ENCODE measurements at regions not wholly inside any gene's neighbourhood (a gene's known extent, or its start where the extent isn't known, plus 50 kb on each side); places are given as distances from the start of the nearest gene placed in this dataset.

DNA sequence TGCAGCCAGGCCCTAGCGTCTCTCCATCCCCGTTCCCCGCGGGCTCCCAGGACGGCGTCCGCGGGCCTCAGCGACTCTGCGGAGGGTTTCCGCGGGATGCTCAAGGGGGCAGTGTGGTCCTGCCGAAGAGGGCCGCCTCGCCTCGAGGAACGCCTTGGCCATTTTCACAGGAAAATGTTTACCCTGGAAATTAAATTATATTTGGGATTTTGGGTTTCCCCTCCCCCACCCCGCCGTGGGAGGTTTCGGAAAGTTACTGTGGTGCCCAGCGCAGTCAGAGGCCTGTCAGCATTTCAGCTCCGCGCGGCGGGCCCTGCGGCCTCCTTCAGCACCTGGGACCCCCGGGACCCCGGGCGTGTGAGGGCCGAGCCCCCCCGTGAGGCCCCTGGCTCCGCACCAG is 94.5 kb downstream of the PCTP start:
- H3K4me3 ChIP-seq (ENCODE audit: low read depth, poor library complexity, severe bottlenecking) = no peak overlapping the region
- DNase-seq (ENCODE audit: low spot score in 2 of 2) = peak; percentile 34 to 88

GRCh38 chr17:55846745-55847144 is 95.9 kb downstream of the PCTP start:
- H3K4me3 ChIP-seq (ENCODE audit: low read depth, poor library complexity, severe bottlenecking) = no peak overlapping the region
- no peak for TF ChIP-seq POLR2A (IDR thresholded peaks at IDR 0.05)
- TF ChIP-seq, protein P1, sequence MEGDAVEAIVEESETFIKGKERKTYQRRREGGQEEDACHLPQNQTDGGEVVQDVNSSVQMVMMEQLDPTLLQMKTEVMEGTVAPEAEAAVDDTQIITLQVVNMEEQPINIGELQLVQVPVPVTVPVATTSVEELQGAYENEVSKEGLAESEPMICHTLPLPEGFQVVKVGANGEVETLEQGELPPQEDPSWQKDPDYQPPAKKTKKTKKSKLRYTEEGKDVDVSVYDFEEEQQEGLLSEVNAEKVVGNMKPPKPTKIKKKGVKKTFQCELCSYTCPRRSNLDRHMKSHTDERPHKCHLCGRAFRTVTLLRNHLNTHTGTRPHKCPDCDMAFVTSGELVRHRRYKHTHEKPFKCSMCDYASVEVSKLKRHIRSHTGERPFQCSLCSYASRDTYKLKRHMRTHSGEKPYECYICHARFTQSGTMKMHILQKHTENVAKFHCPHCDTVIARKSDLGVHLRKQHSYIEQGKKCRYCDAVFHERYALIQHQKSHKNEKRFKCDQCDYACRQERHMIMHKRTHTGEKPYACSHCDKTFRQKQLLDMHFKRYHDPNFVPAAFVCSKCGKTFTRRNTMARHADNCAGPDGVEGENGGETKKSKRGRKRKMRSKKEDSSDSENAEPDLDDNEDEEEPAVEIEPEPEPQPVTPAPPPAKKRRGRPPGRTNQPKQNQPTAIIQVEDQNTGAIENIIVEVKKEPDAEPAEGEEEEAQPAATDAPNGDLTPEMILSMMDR (IDR thresholded peaks at IDR 0.05) = no peak
- DNase-seq (ENCODE audit: low spot score in 2 of 2) = no peak
- intact Hi-C loops (cut with DNase I; ENCODE audit: low total_unique reads) = no loop called here

More for the DNA sequence above, 94.5 kb downstream of the PCTP start:
- intact Hi-C loops (cut with DNase I; ENCODE audit: low total_unique reads) = no loop called here
- TF ChIP-seq, protein P1 (IDR thresholded peaks at IDR 0.05) = no peak
- TF ChIP-seq POLR2A (IDR thresholded peaks at IDR 0.05) = no peak
- WGBS, 2 donors = 6 to 8% methylated on average over 26 to 32 of the region's 32 CpGs

DNA sequence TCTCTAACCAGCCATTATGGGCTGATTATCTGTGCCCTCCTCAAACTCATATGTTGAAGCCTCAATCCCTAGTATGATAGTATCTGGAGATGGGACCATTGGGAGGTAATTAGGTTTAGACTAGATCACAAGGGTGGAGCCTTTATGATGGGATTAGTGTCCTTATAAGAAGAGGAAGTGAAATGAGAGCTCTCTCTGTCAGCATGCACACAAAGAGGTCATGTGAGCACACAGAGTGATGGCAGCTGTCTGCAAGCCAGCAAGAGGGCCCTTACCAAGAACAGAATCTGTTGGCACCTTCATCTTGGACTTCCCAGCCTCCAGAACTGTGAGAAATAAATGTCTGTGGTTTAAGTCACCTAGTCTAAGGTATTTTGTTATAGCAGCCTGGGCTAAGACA is 101.9 kb downstream of the PCTP start:
- DNase-seq (ENCODE audit: low spot score in 2 of 2) = no peak
- intact Hi-C loops (cut with DNase I; ENCODE audit: low total_unique reads) = no loop called here
- no peak for TF ChIP-seq POLR2A (IDR thresholded peaks at IDR 0.05)
- TF ChIP-seq, protein P1 (IDR thresholded peaks at IDR 0.05) = no peak
- H3K4me3 ChIP-seq (ENCODE audit: low read depth, poor library complexity, severe bottlenecking) = no peak overlapping the region

DNA sequence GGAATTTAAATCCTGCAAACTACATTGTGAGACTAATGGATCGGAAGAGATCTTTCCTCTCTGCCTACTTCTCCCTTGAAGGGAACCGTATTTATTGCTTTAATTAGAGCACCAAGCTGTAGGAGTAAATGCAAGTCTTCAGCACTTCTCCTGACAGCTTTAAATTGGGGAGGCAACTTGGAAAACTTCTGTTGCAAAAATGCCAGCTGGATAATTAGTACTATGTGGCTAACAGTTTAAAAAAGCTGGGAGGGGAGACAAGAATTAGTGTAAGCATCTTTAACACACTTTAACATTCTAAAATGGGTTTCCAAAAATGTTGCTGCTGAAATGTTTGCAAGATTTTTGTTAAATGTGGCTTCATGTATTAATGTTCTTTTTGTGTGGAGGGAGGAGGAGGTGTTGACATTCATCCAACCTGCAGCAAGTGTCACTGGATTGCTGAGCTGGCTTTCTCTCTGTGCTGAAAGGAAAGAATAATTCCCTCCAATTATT is 108.5 kb downstream of the PCTP start:
- TF ChIP-seq, protein P1 (IDR thresholded peaks at IDR 0.05) = no peak
- no peak for TF ChIP-seq POLR2A (IDR thresholded peaks at IDR 0.05)
- no peak for DNase-seq (ENCODE audit: low spot score in 2 of 2)
- H3K4me3 ChIP-seq (ENCODE audit: low read depth, poor library complexity, severe bottlenecking) = no peak overlapping the region
- 51 to 52% methylated on average over 2 of the region's 2 CpGs for WGBS, 2 donors
- intact Hi-C loops (cut with DNase I; ENCODE audit: low total_unique reads) = no loop called here

GRCh38 chr17:55865072-55865762 is 114.4 kb downstream of the PCTP start:
- no peak for TF ChIP-seq POLR2A (IDR thresholded peaks at IDR 0.05)
- no peak overlapping the region for H3K4me3 ChIP-seq (ENCODE audit: low read depth, poor library complexity, severe bottlenecking)
- no peak for DNase-seq (ENCODE audit: low spot score in 2 of 2)
- intact Hi-C loops (cut with DNase I; ENCODE audit: low total_unique reads) = no loop called here

GRCh38 chr17:55870044-55870443 is 119.2 kb downstream of the PCTP start:
- no peak for TF ChIP-seq POLR2A (IDR thresholded peaks at IDR 0.05)
- TF ChIP-seq, protein P1 (IDR thresholded peaks at IDR 0.05) = no peak
- intact Hi-C loops (cut with DNase I; ENCODE audit: low total_unique reads) = no loop called here
- no peak for DNase-seq (ENCODE audit: low spot score in 2 of 2)
- no peak overlapping the region for H3K4me3 ChIP-seq (ENCODE audit: low read depth, poor library complexity, severe bottlenecking)

All from lower leg skin (tissue), 4 donors.